CD4-positive, alpha-beta T cell (primary cell): ENCODE measurements at regions not wholly inside any gene's neighbourhood (a gene's known extent, or its start where the extent isn't known, plus 50 kb on each side); places are given as distances from the start of the nearest gene placed in this dataset.

Experiments
- ATAC-seq: fragments of 200-7000 bp; cut with Tn5 transposase; one replicate; pipeline ENCODE4 v1.10.0; 2022; ENCODE audit warnings: mild to moderate bottlenecking; ENCODE audit not compliant: poor library complexity
- CTCF ChIA-PET: fragments of 350-600 bp; sonication (Branson Sonifier 250); formaldehyde crosslinking; loops from one replicate; lab custom pipeline; 2021; ENCODE audit warnings: antibody characterized with exemption, inconsistent platforms; lab: Charles Lee
- POLR2A ChIA-PET: fragments of 350-600 bp; sonication (Branson Sonifier 250); formaldehyde crosslinking; loops from one replicate; lab custom pipeline; 2021; ENCODE audit warnings: antibody characterized with exemption, inconsistent platforms; lab: Charles Lee
- DNase-seq, 14 experiments: peaks; one replicate each; pipeline ENCODE4 v3.0.0-alpha.2; 2013 to 2020; ENCODE audit warnings: mixed read lengths in 2 of 14
- H3K27ac ChIP-seq, 2 donors: one replicate each; pipeline versions ENCODE4 v1.5.1 to v1.7.0; 2013; ENCODE audit warnings: low read length in 2 of 2, low read depth in 1 of 2, mild to moderate bottlenecking in 1 of 2
- H3K27me3 ChIP-seq, 2 experiments: 1 replicate in 1 of 2; 2 replicates in 1 of 2; pipeline versions ENCODE4 v1.6.1 to v1.7.0; 2013; ENCODE audit warnings: low read length in 2 of 2, control low read depth in 1 of 2, mild to moderate bottlenecking in 1 of 2, moderate library complexity in 1 of 2; ENCODE audit not compliant: insufficient read depth in 2 of 2, control insufficient read depth in 1 of 2
- H3K36me3 ChIP-seq: one replicate; pipeline ENCODE4 v1.6.1; 2013; ENCODE audit warnings: low read length, control low read depth; ENCODE audit not compliant: insufficient read depth
- H3K4me1 ChIP-seq: one replicate; pipeline ENCODE4 v1.6.1; 2013; ENCODE audit warnings: low read length, control low read depth; ENCODE audit not compliant: insufficient read depth
- H3K4me3 ChIP-seq: one replicate; pipeline ENCODE4 v1.5.1; 2013; ENCODE audit warnings: mild to moderate bottlenecking, low read length, moderate library complexity
- H3K9me3 ChIP-seq, 2 experiments: 1 replicate in 1 of 2; 2 replicates in 1 of 2; pipeline versions ENCODE4 v1.6.1 to v1.7.0; 2013; ENCODE audit warnings: low read length in 2 of 2, mild to moderate bottlenecking in 2 of 2, control low read depth in 1 of 2, moderate library complexity in 1 of 2; ENCODE audit not compliant: control insufficient read depth in 1 of 2, insufficient read depth in 1 of 2
- H3K27ac Mint-ChIP-seq: one replicate; pipeline ENCODE4 v1.8.0; 2020; ENCODE audit warnings: mixed read lengths
- H3K27me3 Mint-ChIP-seq: one replicate; pipeline ENCODE4 v1.8.0; 2021; ENCODE audit warnings: mixed read lengths
- H3K36me3 Mint-ChIP-seq: one replicate; pipeline ENCODE4 v1.8.0; 2021; ENCODE audit warnings: low read depth, mixed read lengths
- H3K4me1 Mint-ChIP-seq: one replicate; pipeline ENCODE4 v1.8.0; 2021; ENCODE audit warnings: low read depth, mixed read lengths
- H3K4me3 Mint-ChIP-seq: one replicate; pipeline ENCODE4 v1.8.0; 2020; ENCODE audit warnings: mild to moderate bottlenecking, mixed read lengths
- H3K9me3 Mint-ChIP-seq: one replicate; pipeline ENCODE4 v1.8.0; 2020; ENCODE audit warnings: mixed read lengths
- intact Hi-C, 2 experiments: fragments of 100-400 bp; cut with DNase I in 1 of 2; cut with micrococcal nuclease in 1 of 2; formaldehyde crosslinking; loops; one replicate each; pipeline versions ENCODE4 v1.15.1 to v1.9.0; 2023 to 2025; cut with DNase I, micrococcal nuclease
- TF ChIP-seq, protein P1 (sequence below): fragments of 200-600 bp; IDR thresholded peaks from one replicate; pipeline ENCODE4 v1.8.0; 2022; ENCODE audit warnings: antibody characterized with exemption, mild to moderate bottlenecking

DNA sequence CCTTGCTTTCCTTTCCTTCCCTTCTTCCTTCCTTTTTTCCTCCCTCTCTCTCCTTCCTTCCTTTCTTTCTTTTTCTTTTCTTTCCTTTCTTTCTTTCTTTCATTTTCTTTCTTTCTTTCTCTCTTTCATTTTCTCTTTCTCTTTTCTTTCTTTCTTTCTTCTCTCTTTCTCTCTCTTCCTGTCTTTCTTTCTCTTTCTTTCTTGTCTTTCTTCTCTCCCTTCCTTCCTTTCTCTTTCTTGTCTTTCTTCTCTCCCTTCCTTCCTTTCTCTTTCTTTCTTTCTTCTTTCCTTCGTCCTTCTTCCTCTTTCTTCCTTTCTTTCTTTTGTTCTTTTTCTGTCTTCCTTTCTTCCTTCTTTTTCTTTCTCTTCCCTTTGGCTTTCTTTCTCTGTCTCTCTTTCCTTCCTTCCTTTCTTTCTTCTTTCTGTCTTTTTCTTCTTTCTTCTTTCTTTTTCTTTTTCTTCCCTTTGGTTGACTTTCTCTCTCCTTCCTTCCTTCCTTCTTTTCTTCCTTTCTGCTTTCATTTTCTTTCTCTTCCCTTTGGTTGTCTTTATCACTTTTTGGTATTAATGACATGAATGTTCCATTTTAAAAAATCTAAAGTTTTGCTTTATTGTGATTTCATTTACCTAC, 496.4 kb upstream of the CBLB start:
- TF ChIP-seq, protein P1, sequence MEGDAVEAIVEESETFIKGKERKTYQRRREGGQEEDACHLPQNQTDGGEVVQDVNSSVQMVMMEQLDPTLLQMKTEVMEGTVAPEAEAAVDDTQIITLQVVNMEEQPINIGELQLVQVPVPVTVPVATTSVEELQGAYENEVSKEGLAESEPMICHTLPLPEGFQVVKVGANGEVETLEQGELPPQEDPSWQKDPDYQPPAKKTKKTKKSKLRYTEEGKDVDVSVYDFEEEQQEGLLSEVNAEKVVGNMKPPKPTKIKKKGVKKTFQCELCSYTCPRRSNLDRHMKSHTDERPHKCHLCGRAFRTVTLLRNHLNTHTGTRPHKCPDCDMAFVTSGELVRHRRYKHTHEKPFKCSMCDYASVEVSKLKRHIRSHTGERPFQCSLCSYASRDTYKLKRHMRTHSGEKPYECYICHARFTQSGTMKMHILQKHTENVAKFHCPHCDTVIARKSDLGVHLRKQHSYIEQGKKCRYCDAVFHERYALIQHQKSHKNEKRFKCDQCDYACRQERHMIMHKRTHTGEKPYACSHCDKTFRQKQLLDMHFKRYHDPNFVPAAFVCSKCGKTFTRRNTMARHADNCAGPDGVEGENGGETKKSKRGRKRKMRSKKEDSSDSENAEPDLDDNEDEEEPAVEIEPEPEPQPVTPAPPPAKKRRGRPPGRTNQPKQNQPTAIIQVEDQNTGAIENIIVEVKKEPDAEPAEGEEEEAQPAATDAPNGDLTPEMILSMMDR: no peak
- Mint-ChIP-seq H3K27ac (no peak overlapping the region), H3K36me3 (no peaks in the 10 kb centered on the region), H3K4me1 (no peaks in the 10 kb centered on the region), H3K9me3 (peaks cover 2% of the 10 kb centered on the region), H3K4me3 (no peak overlapping the region), H3K27me3 (no peaks in the 10 kb centered on the region)
- intact Hi-C loops: no loop called here
- ChIA-PET POLR2A (no interaction called here), CTCF (no interaction called here)
- ATAC-seq (no peak), DNase-seq (no peak)
- H3K4me3 ChIP-seq: no peak overlapping the region
- no peaks in the 10 kb centered on the region for H3K4me1 ChIP-seq
- H3K27ac ChIP-seq: no peak overlapping the region
- no peaks in the 10 kb centered on the region for H3K36me3 ChIP-seq
- no peaks in the 10 kb centered on the region for H3K27me3 ChIP-seq
- H3K9me3 ChIP-seq: peaks cover 0 to 10% of the 10 kb centered on the region in 2 experiments

DNA sequence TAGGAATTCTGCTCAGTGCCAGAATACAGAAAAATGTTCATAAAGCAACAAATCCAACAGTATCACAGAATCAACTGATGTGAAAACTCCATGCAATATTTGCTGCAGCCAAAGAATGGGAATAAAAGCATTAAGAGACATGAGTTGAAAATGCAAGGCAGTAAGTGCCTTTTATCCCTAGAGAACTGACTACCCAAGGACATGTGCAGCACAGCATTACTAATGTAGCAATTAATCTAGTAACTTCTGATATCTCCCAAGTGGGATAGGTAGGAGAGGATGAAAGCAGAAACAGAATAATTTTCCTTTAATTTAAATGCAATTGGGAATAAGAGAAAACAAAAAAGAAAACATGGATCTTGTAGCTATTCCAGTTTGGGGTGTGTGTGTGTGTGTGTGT, 497.5 kb upstream of the CBLB start:
- no peaks in the 10 kb centered on the region for H3K4me1 Mint-ChIP-seq
- H3K4me3 Mint-ChIP-seq: no peak overlapping the region
- H3K9me3 Mint-ChIP-seq: peaks cover 2% of the 10 kb centered on the region
- Histone ChIP-seq H3K27ac (no peak overlapping the region), H3K4me1 (no peaks in the 10 kb centered on the region), H3K27me3 (no peaks in the 10 kb centered on the region), H3K4me3 (no peak overlapping the region), H3K9me3 (peaks cover 0 to 5% of the 10 kb centered on the region in 2 experiments), H3K36me3 (no peaks in the 10 kb centered on the region)
- CTCF ChIA-PET: no interaction called here
- H3K27ac Mint-ChIP-seq: no peak overlapping the region
- ATAC-seq: no peak
- H3K36me3 Mint-ChIP-seq: no peaks in the 10 kb centered on the region
- TF ChIP-seq, protein P1: no peak
- POLR2A ChIA-PET: no interaction called here
- intact Hi-C loops: no loop called here
- no peak for DNase-seq
- H3K27me3 Mint-ChIP-seq: no peaks in the 10 kb centered on the region

- H3K27me3 ChIP-seq: no peaks in the 10 kb centered on the region
- TF ChIP-seq, protein P1: no peak
- ATAC-seq: no peak
- Mint-ChIP-seq H3K4me1 (no peaks in the 10 kb centered on the region), H3K27me3 (no peaks in the 10 kb centered on the region), H3K36me3 (no peaks in the 10 kb centered on the region), H3K27ac (no peak overlapping the region), H3K9me3 (no peaks in the 10 kb centered on the region), H3K4me3 (no peak overlapping the region)
- H3K36me3 ChIP-seq: no peaks in the 10 kb centered on the region
- DNase-seq: no peak
- no peak overlapping the region for H3K27ac ChIP-seq
- CTCF ChIA-PET: no interaction called here
- peaks cover 0 to 3% of the 10 kb centered on the region in 2 experiments for H3K9me3 ChIP-seq
- no peak overlapping the region for H3K4me3 ChIP-seq
- H3K4me1 ChIP-seq: no peaks in the 10 kb centered on the region
- POLR2A ChIA-PET: no interaction called here
- intact Hi-C loops: no loop called here
Measured at GRCh38 chr3:106367496-106367895, 498.7 kb upstream of the CBLB start.
